ENCODE measurements at regions not wholly inside any gene's neighbourhood (a gene's known extent, or its start where the extent isn't known, plus 50 kb on each side); places are given as distances from the start of the nearest gene placed in this dataset.

- peak; percentile 92 for DNase-seq (ENCODE audit: low read depth)
- in situ Hi-C loops (cut with HindIII; ENCODE audit: low pct_unique_long_range_greater_than_20kb, low sequenced_read_pairs) = no loop called here
Measured at GRCh38 chr1:234980645-234981396, 147.8 kb downstream of the TOMM20 start.

- in situ Hi-C loops (cut with HindIII; ENCODE audit: low pct_unique_long_range_greater_than_20kb, low sequenced_read_pairs) = no loop called here
- no peak for DNase-seq (ENCODE audit: low read depth)
Measured at GRCh38 chr1:234980291-234980644, 148.4 kb downstream of the TOMM20 start.

GRCh38 chr1:234979296-234980279 lies 149.0 kb downstream of the TOMM20 start:
- in situ Hi-C loops (cut with HindIII; ENCODE audit: low pct_unique_long_range_greater_than_20kb, low sequenced_read_pairs) = loop anchor here (5.0 kb wide), 1 partner anchor 98 kb away; no protein-coding TSS in a partner anchor
- DNase-seq (ENCODE audit: low read depth) = no peak

- DNase-seq (ENCODE audit: low read depth) = peak; percentile 69
- in situ Hi-C loops (cut with HindIII; ENCODE audit: low pct_unique_long_range_greater_than_20kb, low sequenced_read_pairs) = loop anchor here (5.0 kb wide), 1 partner anchor 99 kb away; no protein-coding TSS in a partner anchor
Measured at GRCh38 chr1:234978397-234979295, 150.0 kb downstream of the TOMM20 start.

- in situ Hi-C loops (cut with HindIII; ENCODE audit: low pct_unique_long_range_greater_than_20kb, low sequenced_read_pairs) = loop anchor here (5.0 kb wide), 1 partner anchor 99 kb away; no protein-coding TSS in a partner anchor
- no peak for DNase-seq (ENCODE audit: low read depth)
Measured at GRCh38 chr1:234977875-234978396, 150.7 kb downstream of the TOMM20 start.

- in situ Hi-C loops (cut with HindIII; ENCODE audit: low pct_unique_long_range_greater_than_20kb, low sequenced_read_pairs) = loop anchor here (5.0 kb wide), 1 partner anchor 100 kb away; no protein-coding TSS in a partner anchor
- DNase-seq (ENCODE audit: low read depth) = no peak
Measured at GRCh38 chr1:234976861-234977680, 151.6 kb downstream of the TOMM20 start.

GRCh38 chr1:234975941-234976860 lies 152.4 kb downstream of the TOMM20 start:
- DNase-seq (ENCODE audit: low read depth) = no peak
- in situ Hi-C loops (cut with HindIII; ENCODE audit: low pct_unique_long_range_greater_than_20kb, low sequenced_read_pairs) = loop anchor here (5.0 kb wide), 1 partner anchor 101 kb away; no protein-coding TSS in a partner anchor

GRCh38 chr1:234975122-234975940 lies 153.3 kb downstream of the TOMM20 start:
- DNase-seq (ENCODE audit: low read depth) = peak; percentile 96
- in situ Hi-C loops (cut with HindIII; ENCODE audit: low pct_unique_long_range_greater_than_20kb, low sequenced_read_pairs) = loop anchor here (5.0 kb wide), 1 partner anchor 102 kb away; no protein-coding TSS in a partner anchor

- in situ Hi-C loops (cut with HindIII; ENCODE audit: low pct_unique_long_range_greater_than_20kb, low sequenced_read_pairs) = loop anchor here (25.0 kb wide), 2 partner anchors 261 to 361 kb away; partner anchors contain the start of gene IRF2BP2
- no peak for DNase-seq (ENCODE audit: low read depth)
Measured at GRCh38 chr1:234973426-234974250, 155.0 kb downstream of the TOMM20 start.

- no peak for DNase-seq (ENCODE audit: low read depth)
- in situ Hi-C loops (cut with HindIII; ENCODE audit: low pct_unique_long_range_greater_than_20kb, low sequenced_read_pairs) = loop anchor here (25.0 kb wide), 2 partner anchors 260 to 360 kb away; partner anchors contain the start of gene IRF2BP2
Measured at GRCh38 chr1:234972411-234973191, 156.0 kb downstream of the TOMM20 start.

GRCh38 chr1:234971586-234972297 lies 156.9 kb downstream of the TOMM20 start:
- in situ Hi-C loops (cut with HindIII; ENCODE audit: low pct_unique_long_range_greater_than_20kb, low sequenced_read_pairs) = loop anchor here (25.0 kb wide), 2 partner anchors 259 to 359 kb away; partner anchors contain the start of gene IRF2BP2
- DNase-seq (ENCODE audit: low read depth) = no peak

GRCh38 chr1:234970731-234971476 lies 157.7 kb downstream of the TOMM20 start:
- DNase-seq (ENCODE audit: low read depth) = no peak
- in situ Hi-C loops (cut with HindIII; ENCODE audit: low pct_unique_long_range_greater_than_20kb, low sequenced_read_pairs) = loop anchor here (25.0 kb wide), 2 partner anchors 259 to 359 kb away; partner anchors contain the start of gene IRF2BP2

All from Caki2 (cell line).